GM12892 (cell line): ENCODE measurements at regions not wholly inside any gene's neighbourhood (a gene's known extent, or its start where the extent isn't known, plus 50 kb on each side); places are given as distances from the start of the nearest gene placed in this dataset.

ENCODE experiments used
- POLR2A ChIP-seq: IDR thresholded peaks from 2 replicates; pipeline ENCODE4 v1.6.1; 2011; ENCODE audit warnings: low read depth, low read length, control low read depth
- POLR2AphosphoS5 ChIP-seq: IDR thresholded peaks from 2 replicates; pipeline ENCODE4 v1.6.1; 2011; ENCODE audit warnings: low read depth, low read length, control low read depth
- TAF1 ChIP-seq: IDR thresholded peaks from 2 replicates; pipeline ENCODE4 v1.6.1; 2011; ENCODE audit warnings: low read depth, mild to moderate bottlenecking, control low read depth, low read length, borderline replicate concordance

GRCh38 chr5:2183154-2184025 is 300.7 kb upstream of the IRX4 start:
- TF ChIP-seq POLR2A (no peak), TAF1 (no peak), POLR2AphosphoS5 (no peak)
